RPMI7951 (cell line): ENCODE measurements at regions not wholly inside any gene's neighbourhood (a gene's known extent, or its start where the extent isn't known, plus 50 kb on each side); places are given as distances from the start of the nearest gene placed in this dataset.
A peak's percentile ranks its signal among the peaks of the same experiment; 100 is the strongest.
"Not testable (repeated sequence)": the region's sequence is repeated elsewhere in the genome, so short reads cannot be mapped to it uniquely, and the experiment has no call there.

Source experiments
- DNase-seq: peaks from one replicate; pipeline ENCODE4 v3.0.0-alpha.2; 2012; ENCODE audit warnings: low read depth

GRCh38 chr9:75197561-75197960 lies 109.2 kb downstream of the OSTF1 start:
- peak; percentile 22 for DNase-seq

- no peak for DNase-seq
Measured at GRCh38 chr9:75198436-75198835, 110.1 kb downstream of the OSTF1 start.

GRCh38 chr9:75200892-75201470 lies 112.7 kb downstream of the OSTF1 start:
- DNase-seq: peak; percentile 30

- no peak for DNase-seq
Measured at GRCh38 chr9:75201480-75202209, 113.3 kb downstream of the OSTF1 start.

- not testable (repeated sequence) for DNase-seq
Measured at GRCh38 chr9:75207997-75208396, 119.7 kb downstream of the OSTF1 start.

GRCh38 chr9:75210215-75210614 lies 121.9 kb downstream of the OSTF1 start:
- no peak for DNase-seq

- no peak for DNase-seq
Measured at GRCh38 chr9:75213765-75214164, 125.5 kb downstream of the OSTF1 start.

GRCh38 chr9:75226403-75227139 lies 138.3 kb downstream of the OSTF1 start:
- no peak for DNase-seq

GRCh38 chr9:75228893-75229292 lies 140.6 kb downstream of the OSTF1 start:
- DNase-seq: no peak

- DNase-seq: no peak
Measured at GRCh38 chr9:75229605-75230332, 141.5 kb downstream of the OSTF1 start.

GRCh38 chr9:75230469-75230868 lies 142.2 kb downstream of the OSTF1 start:
- DNase-seq: no peak

- no peak for DNase-seq
Measured at GRCh38 chr9:75231167-75231566, 142.9 kb downstream of the OSTF1 start.

- DNase-seq: no peak
Measured at GRCh38 chr9:75233011-75233410, 144.7 kb downstream of the OSTF1 start.

- DNase-seq: no peak
Measured at GRCh38 chr9:75235632-75236031, 147.3 kb downstream of the OSTF1 start.

- DNase-seq: peak; percentile 62
Measured at GRCh38 chr9:75238311-75238976, 150.1 kb downstream of the OSTF1 start.

GRCh38 chr9:75239176-75239575 lies 150.9 kb downstream of the OSTF1 start:
- DNase-seq: peak; percentile 63

- DNase-seq: no peak
Measured at GRCh38 chr9:75242426-75242825, 154.1 kb downstream of the OSTF1 start.

- DNase-seq: no peak
Measured at GRCh38 chr9:75246949-75247348, 158.6 kb downstream of the OSTF1 start.

- DNase-seq: peak; percentile 16
Measured at GRCh38 chr9:75265525-75265972, 177.2 kb downstream of the OSTF1 start.

- DNase-seq: no peak
Measured at GRCh38 chr9:75269197-75269596, 180.9 kb downstream of the OSTF1 start.

GRCh38 chr9:75273055-75273454 lies 184.7 kb downstream of the OSTF1 start:
- not testable (repeated sequence) for DNase-seq

GRCh38 chr9:75274781-75275180 lies 186.5 kb downstream of the OSTF1 start:
- no peak for DNase-seq
